Smooth muscle cell (in vitro differentiated cells): ENCODE measurements at regions not wholly inside any gene's neighbourhood (a gene's known extent, or its start where the extent isn't known, plus 50 kb on each side); places are given as distances from the start of the nearest gene placed in this dataset.

ENCODE experiments used
- DNase-seq: peaks from one replicate; lab custom pipeline; 2025; ENCODE audit not compliant: unreplicated experiment; lab: John Stamatoyannopoulos, UW
- H2AFZ ChIP-seq: fragments of 200-600 bp; sonication (generic); 2 replicates; pipeline ENCODE4 v1.6.0; 2016; ENCODE audit warnings: antibody characterized with exemption, low read depth, mild to moderate bottlenecking
- H3F3A ChIP-seq: fragments of 200-600 bp; sonication (generic); 2 replicates; pipeline ENCODE4 v1.6.0; 2017; ENCODE audit warnings: antibody characterized with exemption, low read depth
- H3K27ac ChIP-seq: fragments of 200-600 bp; sonication (generic); 2 replicates; pipeline ENCODE4 v1.5.1; 2016; ENCODE audit warnings: low read depth, mild to moderate bottlenecking
- H3K27me3 ChIP-seq: fragments of 200-600 bp; sonication (generic); 2 replicates; pipeline ENCODE4 v1.6.1; 2016; ENCODE audit warnings: low read depth, mild to moderate bottlenecking
- H3K36me3 ChIP-seq: fragments of 200-600 bp; sonication (generic); 2 replicates; pipeline ENCODE4 v1.5.1; 2016; ENCODE audit warnings: low read depth
- H3K4me1 ChIP-seq: fragments of 200-600 bp; sonication (generic); 2 replicates; pipeline ENCODE4 v1.5.1; 2016; ENCODE audit warnings: low read depth
- H3K4me2 ChIP-seq: fragments of 200-600 bp; sonication (generic); 2 replicates; pipeline ENCODE4 v1.6.0; 2016; ENCODE audit warnings: mild to moderate bottlenecking
- H3K4me3 ChIP-seq: fragments of 200-600 bp; sonication (generic); 2 replicates; pipeline ENCODE4 v1.5.1; 2016; ENCODE audit warnings: mild to moderate bottlenecking
- H3K79me2 ChIP-seq: fragments of 200-600 bp; sonication (generic); 2 replicates; pipeline ENCODE4 v1.6.0; 2016; ENCODE audit warnings: low read depth, mild to moderate bottlenecking
- H3K9ac ChIP-seq: fragments of 200-600 bp; sonication (generic); 2 replicates; pipeline ENCODE4 v1.6.0; 2016; ENCODE audit warnings: low read depth
- H3K9me3 ChIP-seq: fragments of 200-600 bp; sonication (generic); replicated peaks from 2 replicates; pipeline ENCODE4 v1.5.1; 2016; ENCODE audit warnings: low read depth
- H4K20me1 ChIP-seq: fragments of 200-600 bp; sonication (generic); 2 replicates; pipeline ENCODE4 v1.6.0; 2016; ENCODE audit warnings: low read depth
- WGBS: methylation state at CpG from one replicate; pipeline ENCODE4 v1.1.7; 2016; ENCODE audit warnings: low lambda C conversion rate; 5-methylcytosine and 5-hydroxymethylcytosine counted together
- TF ChIP-seq, protein P1 (sequence below): fragments of 200-600 bp; sonication (generic); IDR thresholded peaks from 2 replicates; pipeline ENCODE4 v1.5.1; 2017; ENCODE audit warnings: borderline replicate concordance, mild to moderate bottlenecking, antibody characterized with exemption; ENCODE audit not compliant: insufficient read depth, poor library complexity, severe bottlenecking

DNA sequence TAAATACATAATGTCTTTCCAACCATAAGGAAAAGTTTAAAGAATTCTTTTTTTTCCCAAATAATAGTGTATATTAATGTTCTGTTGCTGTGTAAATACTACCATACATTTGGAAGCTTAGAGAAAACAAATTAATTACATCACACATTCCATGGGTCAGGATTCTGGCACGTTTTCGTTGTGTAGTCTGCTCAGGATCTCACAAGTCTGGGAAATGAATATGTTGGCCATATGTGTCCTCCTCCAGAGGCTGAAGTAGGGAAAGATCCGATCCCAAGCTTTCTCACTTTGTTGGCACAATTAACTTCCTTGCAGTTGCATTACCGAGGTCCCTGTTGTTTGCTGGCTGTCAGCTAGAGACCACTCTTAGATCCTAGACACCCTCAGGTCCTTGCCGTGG lies 83.9 kb downstream of the RPRM start:
- Histone ChIP-seq H3K36me3 (no peaks in the 10 kb centered on the region), H3K4me3 (no peak overlapping the region), H3K9me3 (no peaks in the 10 kb centered on the region), H2AFZ (peak overlapping the region; percentile 10), H3K27me3 (no peaks in the 10 kb centered on the region), H3K27ac (no peak overlapping the region), H3K9ac (no peak overlapping the region), H3F3A (no peaks in the 10 kb centered on the region), H3K4me1 (no peaks in the 10 kb centered on the region), H4K20me1 (no peaks in the 10 kb centered on the region), H3K4me2 (no peak overlapping the region), H3K79me2 (no peaks in the 10 kb centered on the region)
- WGBS = 83% methylated on average over 5 of the region's 5 CpGs
- no peak for DNase-seq
- TF ChIP-seq, protein P1, sequence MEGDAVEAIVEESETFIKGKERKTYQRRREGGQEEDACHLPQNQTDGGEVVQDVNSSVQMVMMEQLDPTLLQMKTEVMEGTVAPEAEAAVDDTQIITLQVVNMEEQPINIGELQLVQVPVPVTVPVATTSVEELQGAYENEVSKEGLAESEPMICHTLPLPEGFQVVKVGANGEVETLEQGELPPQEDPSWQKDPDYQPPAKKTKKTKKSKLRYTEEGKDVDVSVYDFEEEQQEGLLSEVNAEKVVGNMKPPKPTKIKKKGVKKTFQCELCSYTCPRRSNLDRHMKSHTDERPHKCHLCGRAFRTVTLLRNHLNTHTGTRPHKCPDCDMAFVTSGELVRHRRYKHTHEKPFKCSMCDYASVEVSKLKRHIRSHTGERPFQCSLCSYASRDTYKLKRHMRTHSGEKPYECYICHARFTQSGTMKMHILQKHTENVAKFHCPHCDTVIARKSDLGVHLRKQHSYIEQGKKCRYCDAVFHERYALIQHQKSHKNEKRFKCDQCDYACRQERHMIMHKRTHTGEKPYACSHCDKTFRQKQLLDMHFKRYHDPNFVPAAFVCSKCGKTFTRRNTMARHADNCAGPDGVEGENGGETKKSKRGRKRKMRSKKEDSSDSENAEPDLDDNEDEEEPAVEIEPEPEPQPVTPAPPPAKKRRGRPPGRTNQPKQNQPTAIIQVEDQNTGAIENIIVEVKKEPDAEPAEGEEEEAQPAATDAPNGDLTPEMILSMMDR = no peak

DNA sequence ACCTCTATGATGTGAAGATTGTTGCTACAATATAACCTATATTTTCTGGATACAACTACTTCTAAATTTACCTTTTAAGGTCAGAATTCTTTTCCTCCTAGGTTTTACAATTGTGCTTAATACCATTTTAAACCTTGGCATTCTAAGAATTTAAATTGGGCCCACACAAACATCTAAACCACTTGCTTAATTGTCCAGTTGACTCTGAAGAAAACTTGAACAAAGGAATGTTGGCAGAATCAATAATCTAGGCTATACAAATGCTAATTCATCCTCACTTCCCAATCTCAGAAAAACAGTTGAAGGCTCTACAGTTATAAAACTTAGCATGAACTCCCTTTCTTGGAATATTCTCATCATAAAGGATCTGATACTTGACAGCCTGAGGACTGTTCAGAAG lies 84.3 kb downstream of the RPRM start:
- H2AFZ ChIP-seq = peak overlapping the region; percentile 10
- no peaks in the 10 kb centered on the region for H3K36me3 ChIP-seq
- no peaks in the 10 kb centered on the region for H3K4me1 ChIP-seq
- H3F3A ChIP-seq = no peaks in the 10 kb centered on the region
- H3K79me2 ChIP-seq = no peaks in the 10 kb centered on the region
- TF ChIP-seq, protein P1 = no peak
- no peak overlapping the region for H3K4me3 ChIP-seq
- no peaks in the 10 kb centered on the region for H3K9me3 ChIP-seq
- no peak overlapping the region for H3K27ac ChIP-seq
- DNase-seq = no peak
- H3K4me2 ChIP-seq = no peak overlapping the region
- no peak overlapping the region for H3K9ac ChIP-seq
- no peaks in the 10 kb centered on the region for H4K20me1 ChIP-seq
- H3K27me3 ChIP-seq = no peaks in the 10 kb centered on the region

DNA sequence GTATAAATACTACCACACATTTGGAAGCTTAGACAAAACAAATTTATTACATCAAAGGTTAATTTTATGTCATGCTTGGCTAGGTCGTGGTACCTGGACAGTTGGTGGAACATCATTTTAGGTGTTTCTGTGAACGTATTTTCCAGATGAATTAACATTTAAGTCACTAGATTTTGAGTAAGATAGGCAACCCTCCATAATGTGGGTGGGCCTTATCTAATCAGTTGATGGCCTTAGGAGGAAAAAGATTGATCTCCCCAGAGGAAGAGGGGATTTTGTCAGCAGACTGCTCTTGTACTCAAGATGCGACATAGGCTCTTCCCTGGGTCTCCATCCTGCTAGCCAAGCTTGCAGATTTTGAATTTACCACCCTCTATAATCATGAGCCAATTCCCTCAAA lies 85.0 kb downstream of the RPRM start:
- Histone ChIP-seq H3F3A (no peaks in the 10 kb centered on the region), H3K27ac (no peak overlapping the region), H3K4me2 (no peak overlapping the region), H3K27me3 (no peaks in the 10 kb centered on the region), H3K9ac (no peak overlapping the region), H2AFZ (no peak overlapping the region), H3K9me3 (no peaks in the 10 kb centered on the region), H3K79me2 (no peaks in the 10 kb centered on the region), H4K20me1 (no peaks in the 10 kb centered on the region), H3K4me3 (no peak overlapping the region), H3K36me3 (no peaks in the 10 kb centered on the region), H3K4me1 (peaks cover 1% of the 10 kb centered on the region)
- WGBS = 89% methylated on average over 3 of the region's 3 CpGs
- TF ChIP-seq, protein P1 = no peak
- DNase-seq = no peak

DNA sequence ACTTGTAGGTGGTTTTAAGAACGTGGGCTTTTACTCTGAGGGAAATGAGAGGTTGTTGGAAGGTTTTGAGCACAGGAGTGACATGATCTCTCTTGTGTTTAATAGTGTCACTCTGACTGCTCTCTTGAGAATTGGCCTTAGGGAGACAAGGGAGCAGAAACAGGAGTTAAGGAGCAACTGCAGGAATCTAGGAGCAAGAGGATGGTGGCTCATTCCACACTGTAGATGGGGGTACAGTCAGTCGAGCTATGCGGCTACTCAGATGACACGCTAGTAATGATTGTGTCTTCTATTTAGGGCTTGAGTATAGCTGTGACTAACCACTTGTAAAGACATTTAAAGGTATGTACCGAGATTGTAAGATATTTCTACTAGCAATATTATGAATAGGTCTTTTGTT lies 87.4 kb downstream of the RPRM start:
- Histone ChIP-seq H2AFZ (no peak overlapping the region), H3F3A (peaks cover 5% of the 10 kb centered on the region), H3K79me2 (no peaks in the 10 kb centered on the region), H3K9ac (no peak overlapping the region), H3K9me3 (no peaks in the 10 kb centered on the region), H3K4me2 (no peak overlapping the region), H4K20me1 (no peaks in the 10 kb centered on the region), H3K4me3 (no peak overlapping the region), H3K27me3 (no peaks in the 10 kb centered on the region), H3K36me3 (no peaks in the 10 kb centered on the region), H3K27ac (no peak overlapping the region), H3K4me1 (peaks cover 16% of the 10 kb centered on the region)
- WGBS = 64% methylated on average over 5 of the region's 5 CpGs
- DNase-seq = no peak
- TF ChIP-seq, protein P1 = no peak
